NB4 (cell line): ENCODE measurements at regions not wholly inside any gene's neighbourhood (a gene's known extent, or its start where the extent isn't known, plus 50 kb on each side); places are given as distances from the start of the nearest gene placed in this dataset.
A peak's percentile ranks its signal among the peaks of the same experiment; 100 is the strongest.

Experiments
- DNase-seq: peaks from one replicate; pipeline ENCODE4 v3.0.0; 2010; ENCODE audit warnings: low read depth
- H3K4me3 ChIP-seq: one replicate; pipeline ENCODE4 v1.5.1; 2011; ENCODE audit warnings: mild to moderate bottlenecking, low read depth, low read length, moderate library complexity
- MYC ChIP-seq: IDR thresholded peaks from 2 replicates; pipeline ENCODE4 v1.6.1; 2011; ENCODE audit warnings: low read depth, low read length
- POLR2A ChIP-seq: IDR thresholded peaks from 2 replicates; pipeline ENCODE4 v1.6.1; 2011; ENCODE audit warnings: mild to moderate bottlenecking; ENCODE audit not compliant: insufficient read length; ENCODE audit errors: extremely low read depth
- TF ChIP-seq, protein P1 (sequence below): IDR thresholded peaks from one replicate; pipeline ENCODE4 v1.5.1; 2012; ENCODE audit warnings: low read depth, low read length
- TF ChIP-seq, protein P2 (sequence below): IDR thresholded peaks from 2 replicates; pipeline ENCODE4 v1.6.1; 2011; ENCODE audit warnings: low read depth, low read length

DNA sequence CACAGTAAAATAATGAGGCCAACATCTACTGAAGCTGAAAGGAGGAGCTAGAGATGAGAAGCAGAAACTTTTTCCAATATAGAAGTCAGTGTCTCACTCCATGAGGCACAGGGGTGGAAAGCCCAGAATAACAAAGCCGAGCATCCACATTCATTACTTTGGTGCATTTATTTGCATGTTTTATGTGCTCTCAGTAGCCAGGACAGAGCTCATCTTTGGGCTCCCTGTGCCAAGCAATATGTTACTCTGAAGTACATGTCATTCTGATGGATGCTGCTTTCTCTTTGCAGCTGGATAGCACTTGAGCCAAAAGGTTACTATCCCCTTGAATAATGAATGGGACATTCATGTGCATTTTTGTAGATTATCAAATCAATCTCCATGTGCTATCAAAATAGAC is 338.6 kb upstream of the SOX11 start:
- no peak for DNase-seq
- TF ChIP-seq, protein P1, sequence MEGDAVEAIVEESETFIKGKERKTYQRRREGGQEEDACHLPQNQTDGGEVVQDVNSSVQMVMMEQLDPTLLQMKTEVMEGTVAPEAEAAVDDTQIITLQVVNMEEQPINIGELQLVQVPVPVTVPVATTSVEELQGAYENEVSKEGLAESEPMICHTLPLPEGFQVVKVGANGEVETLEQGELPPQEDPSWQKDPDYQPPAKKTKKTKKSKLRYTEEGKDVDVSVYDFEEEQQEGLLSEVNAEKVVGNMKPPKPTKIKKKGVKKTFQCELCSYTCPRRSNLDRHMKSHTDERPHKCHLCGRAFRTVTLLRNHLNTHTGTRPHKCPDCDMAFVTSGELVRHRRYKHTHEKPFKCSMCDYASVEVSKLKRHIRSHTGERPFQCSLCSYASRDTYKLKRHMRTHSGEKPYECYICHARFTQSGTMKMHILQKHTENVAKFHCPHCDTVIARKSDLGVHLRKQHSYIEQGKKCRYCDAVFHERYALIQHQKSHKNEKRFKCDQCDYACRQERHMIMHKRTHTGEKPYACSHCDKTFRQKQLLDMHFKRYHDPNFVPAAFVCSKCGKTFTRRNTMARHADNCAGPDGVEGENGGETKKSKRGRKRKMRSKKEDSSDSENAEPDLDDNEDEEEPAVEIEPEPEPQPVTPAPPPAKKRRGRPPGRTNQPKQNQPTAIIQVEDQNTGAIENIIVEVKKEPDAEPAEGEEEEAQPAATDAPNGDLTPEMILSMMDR = no peak
- TF ChIP-seq, protein P2, sequence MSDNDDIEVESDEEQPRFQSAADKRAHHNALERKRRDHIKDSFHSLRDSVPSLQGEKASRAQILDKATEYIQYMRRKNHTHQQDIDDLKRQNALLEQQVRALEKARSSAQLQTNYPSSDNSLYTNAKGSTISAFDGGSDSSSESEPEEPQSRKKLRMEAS = no peak
- TF ChIP-seq MYC (no peak), POLR2A (no peak)
- H3K4me3 ChIP-seq = no peak overlapping the region

DNA sequence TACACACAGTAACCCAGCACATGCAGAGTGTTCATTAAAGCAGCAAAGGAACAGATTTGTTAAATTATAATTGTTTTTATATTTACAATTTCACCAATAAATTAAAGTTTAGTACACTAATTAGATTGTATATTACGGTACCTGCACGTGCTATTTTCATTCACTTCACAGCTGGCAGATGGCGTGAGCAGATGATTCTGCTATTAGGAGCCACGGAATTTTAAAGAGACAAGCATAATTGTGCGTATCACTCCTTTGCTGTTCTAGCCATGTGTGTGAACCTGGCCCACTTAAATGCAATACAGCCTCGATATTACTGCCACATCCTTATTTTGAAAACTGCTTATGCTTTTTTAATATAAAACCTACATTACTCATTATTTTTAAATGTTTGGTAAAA is 332.8 kb upstream of the SOX11 start:
- no peak overlapping the region for H3K4me3 ChIP-seq
- TF ChIP-seq, protein P1 = no peak
- TF ChIP-seq, protein P2 = no peak
- TF ChIP-seq MYC (no peak), POLR2A (no peak)
- DNase-seq = no peak

DNA sequence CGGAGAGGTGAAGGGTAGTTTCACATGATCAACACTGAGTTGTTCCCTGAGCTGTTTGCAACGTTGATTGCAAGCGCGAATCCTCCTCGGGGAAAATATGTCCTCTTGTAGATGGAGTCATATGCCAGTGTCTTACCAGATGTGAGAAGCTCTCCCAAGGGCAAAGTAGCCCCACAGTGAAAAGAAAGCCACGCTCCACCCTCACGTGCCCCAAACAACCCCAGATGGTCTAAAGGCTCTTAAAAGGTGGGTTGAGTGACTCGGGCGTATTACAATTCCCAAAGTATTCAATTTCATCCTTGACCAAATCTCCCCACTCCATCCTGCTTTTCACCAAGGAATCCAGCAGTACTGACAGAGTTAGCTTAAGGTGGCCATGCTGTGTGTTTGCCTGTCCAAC is 332.1 kb upstream of the SOX11 start:
- H3K4me3 ChIP-seq = no peak overlapping the region
- TF ChIP-seq, protein P1 = no peak
- no peak for TF ChIP-seq MYC
- TF ChIP-seq POLR2A = no peak
- TF ChIP-seq, protein P2 = no peak
- no peak for DNase-seq

DNA sequence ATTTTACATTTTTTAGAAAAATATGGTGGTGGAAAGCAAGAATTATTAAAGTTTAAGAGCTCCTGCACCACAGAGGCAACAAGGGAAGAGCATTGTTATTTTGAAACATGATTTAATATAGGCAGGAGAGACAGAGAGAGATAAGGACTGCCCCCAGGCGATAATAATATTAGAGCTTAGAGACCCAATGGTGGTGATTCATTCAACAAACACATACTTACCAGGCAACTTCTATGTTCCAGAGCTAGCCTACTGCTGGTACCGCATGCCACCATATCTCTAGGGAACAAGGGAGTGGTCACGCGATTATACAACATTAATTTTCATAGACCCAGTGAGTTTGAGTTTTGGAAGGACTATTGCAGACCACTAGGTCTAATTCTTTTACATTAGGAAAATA is 327.8 kb upstream of the SOX11 start:
- H3K4me3 ChIP-seq = no peak overlapping the region
- TF ChIP-seq, protein P2 = no peak
- TF ChIP-seq MYC = no peak
- TF ChIP-seq, protein P1 = no peak
- TF ChIP-seq POLR2A = no peak
- DNase-seq = no peak

DNA sequence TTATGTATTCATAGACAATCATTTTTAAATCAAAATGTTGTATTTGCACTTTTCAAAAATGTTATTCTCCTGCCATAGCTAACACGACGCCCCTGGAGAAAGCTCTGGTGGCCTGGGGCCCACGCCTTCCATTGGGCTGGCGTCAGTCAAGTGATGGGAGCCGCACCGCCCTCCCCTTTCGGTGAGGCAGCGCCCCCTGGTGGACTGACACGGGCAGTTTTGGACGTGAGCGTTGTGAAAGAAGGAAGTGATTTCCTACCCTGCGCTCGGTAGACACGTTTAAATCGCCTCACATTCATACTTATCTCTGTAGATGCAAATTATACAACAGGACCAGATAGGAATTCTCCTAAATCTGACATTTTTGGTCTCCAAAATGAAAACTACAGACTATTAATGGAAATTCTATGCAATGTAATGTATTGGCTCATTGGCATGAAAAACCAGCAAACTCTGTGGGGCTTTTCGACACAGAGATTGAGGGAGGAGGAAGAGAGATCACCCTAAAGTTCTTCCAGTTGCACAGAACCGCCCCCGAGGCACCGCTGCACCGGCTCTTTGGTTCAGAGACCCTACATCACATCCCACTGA is 326.2 kb upstream of the SOX11 start:
- TF ChIP-seq MYC (no peak), POLR2A (no peak)
- TF ChIP-seq, protein P2 = peak; percentile 35; the same call in 1 of the 2 replicates
- TF ChIP-seq, protein P1 = peak; percentile 87
- peak; percentile 78 for DNase-seq
- no peak overlapping the region for H3K4me3 ChIP-seq

DNA sequence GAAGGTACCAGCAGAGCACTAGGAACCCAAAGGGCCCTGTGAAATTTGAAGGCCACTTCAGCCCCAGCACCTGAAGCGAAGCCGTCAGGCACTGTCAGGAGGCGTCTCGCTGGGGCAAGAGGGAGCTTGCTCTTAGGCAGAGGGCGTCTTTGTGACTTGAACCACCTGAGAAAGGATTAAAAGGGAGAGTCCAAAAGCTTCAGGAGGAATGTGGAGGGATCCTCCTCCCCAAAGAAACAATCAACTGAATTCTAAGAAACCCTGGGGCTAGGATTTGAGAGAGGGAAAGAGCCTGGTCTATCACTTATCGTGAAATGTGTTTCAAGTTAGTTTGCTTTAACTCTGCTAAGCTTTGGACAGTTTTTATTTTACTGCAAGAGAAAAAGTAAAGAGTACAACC is 324.9 kb upstream of the SOX11 start:
- H3K4me3 ChIP-seq = no peak overlapping the region
- TF ChIP-seq, protein P1 = no peak
- TF ChIP-seq, protein P2 = no peak
- TF ChIP-seq MYC (no peak), POLR2A (no peak)
- no peak for DNase-seq
